Hepatocyte (in vitro differentiated cells): ENCODE measurements at regions not wholly inside any gene's neighbourhood (a gene's known extent, or its start where the extent isn't known, plus 50 kb on each side); places are given as distances from the start of the nearest gene placed in this dataset.

Source experiments
- CTCF ChIP-seq: fragments of 200-600 bp; sonication (generic); IDR thresholded peaks from 2 replicates; pipeline ENCODE4 v1.5.1; 2016; ENCODE audit warnings: antibody characterized with exemption, mild to moderate bottlenecking; ENCODE audit not compliant: poor library complexity
- EZH2 ChIP-seq: fragments of 200-600 bp; sonication (generic); IDR thresholded peaks from 2 replicates; pipeline ENCODE4 v1.6.1; 2016; ENCODE audit warnings: antibody characterized with exemption, mild to moderate bottlenecking, borderline replicate concordance
- EZH2phosphoT487 ChIP-seq: fragments of 200-600 bp; sonication (generic); IDR thresholded peaks from one replicate; pipeline ENCODE4 v1.6.1; 2018; ENCODE audit warnings: antibody characterized with exemption, mild to moderate bottlenecking, low read depth, moderate library complexity; ENCODE audit not compliant: unreplicated experiment, severe bottlenecking

DNA sequence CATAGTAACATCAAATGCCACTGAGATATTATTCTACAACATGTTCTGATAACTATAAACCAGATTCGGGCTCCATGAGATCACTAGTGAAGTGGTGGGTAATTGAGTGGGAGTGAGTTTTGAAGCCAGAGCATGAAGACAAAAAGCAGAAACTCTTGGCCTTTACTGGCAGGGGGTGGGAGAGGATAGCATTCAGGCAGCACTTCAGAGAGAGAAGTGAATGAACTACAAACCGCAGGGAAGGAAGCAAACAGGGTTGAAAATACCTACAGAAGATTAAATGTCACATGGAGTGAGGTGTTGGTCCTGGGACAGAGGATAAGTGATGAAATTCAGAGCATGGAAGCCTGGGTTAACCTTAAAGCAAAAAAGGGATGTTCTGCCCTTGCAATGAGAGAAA lies 250.0 kb downstream of the EPM2A start:
- TF ChIP-seq EZH2phosphoT487 (no peak), CTCF (no peak), EZH2 (no peak)
